ENCODE measurements at regions not wholly inside any gene's neighbourhood (a gene's known extent, or its start where the extent isn't known, plus 50 kb on each side); places are given as distances from the start of the nearest gene placed in this dataset.

DNA sequence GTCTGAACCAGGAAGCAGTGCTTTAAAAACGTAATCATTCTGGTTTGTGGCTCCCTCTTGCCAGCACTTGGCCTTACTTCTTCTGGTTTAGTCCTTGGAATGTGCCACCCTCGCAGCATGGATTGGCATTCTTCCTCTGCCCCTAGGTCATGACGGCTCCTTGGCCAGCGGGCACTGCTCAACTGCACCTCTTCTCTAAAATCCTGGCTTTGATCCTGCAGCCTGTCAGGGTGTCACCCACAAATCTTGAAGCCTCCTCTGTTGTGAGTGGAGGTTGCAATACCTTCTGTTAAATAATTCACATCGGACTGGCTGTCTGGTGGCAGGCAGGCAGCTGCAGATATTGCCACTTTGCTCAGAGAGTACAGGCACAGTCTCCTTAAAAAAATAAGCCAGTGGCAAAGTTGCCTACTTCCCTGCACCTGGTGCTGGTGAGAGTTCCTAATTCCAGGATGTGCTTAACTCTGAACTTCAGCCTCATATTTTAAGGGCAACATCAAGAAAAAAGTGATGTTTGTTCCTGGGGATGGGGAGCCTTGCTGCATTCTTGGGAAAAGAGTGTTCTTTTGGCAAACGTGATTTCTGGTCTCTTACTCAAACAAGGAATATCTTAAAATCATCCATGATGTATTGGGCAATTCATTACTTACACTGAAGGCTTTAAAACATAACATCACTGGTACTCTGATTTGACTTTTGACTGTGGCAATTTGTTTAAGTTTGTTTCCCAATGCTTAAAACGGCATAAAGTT lies 179.8 kb downstream of the FOXA2 start:
- no peak for DNase-seq (ENCODE audit: low read depth in 2 of 2)

DNA sequence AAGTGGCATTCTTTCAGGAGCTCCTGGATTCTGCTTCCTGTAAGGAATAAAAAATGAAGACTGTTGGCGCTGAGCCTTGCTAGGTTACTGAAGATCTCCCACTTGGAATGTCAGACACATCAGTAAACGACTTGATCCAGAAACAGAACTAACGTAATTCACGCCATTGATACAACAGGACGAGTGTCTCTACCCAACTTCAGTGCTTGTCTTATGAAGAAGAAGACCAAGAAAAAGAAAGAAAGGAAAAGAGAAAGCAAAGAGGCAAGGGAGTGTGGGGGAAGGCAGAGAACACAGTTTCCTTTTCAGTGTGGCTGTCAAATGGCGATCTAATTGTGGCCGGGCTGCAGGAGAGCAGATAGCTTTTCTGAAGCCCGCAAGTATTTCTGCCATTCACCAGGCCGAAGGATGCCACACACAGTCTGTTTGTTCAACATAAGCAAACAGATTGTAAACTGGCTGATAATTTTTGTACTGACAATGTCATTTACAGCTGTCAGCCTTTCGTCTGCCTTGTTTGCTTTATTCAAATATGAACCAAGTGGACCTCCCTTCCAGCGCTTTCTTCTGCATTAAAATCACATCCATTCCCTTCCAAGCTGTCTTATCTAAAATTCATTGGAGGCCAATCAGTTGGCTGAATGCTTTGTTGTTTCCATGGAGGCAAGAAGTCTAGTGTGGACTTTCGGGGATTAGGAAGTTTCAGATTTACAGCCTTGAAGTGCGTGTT lies 180.6 kb downstream of the FOXA2 start:
- DNase-seq (ENCODE audit: low read depth in 2 of 2), result no peak

DNA sequence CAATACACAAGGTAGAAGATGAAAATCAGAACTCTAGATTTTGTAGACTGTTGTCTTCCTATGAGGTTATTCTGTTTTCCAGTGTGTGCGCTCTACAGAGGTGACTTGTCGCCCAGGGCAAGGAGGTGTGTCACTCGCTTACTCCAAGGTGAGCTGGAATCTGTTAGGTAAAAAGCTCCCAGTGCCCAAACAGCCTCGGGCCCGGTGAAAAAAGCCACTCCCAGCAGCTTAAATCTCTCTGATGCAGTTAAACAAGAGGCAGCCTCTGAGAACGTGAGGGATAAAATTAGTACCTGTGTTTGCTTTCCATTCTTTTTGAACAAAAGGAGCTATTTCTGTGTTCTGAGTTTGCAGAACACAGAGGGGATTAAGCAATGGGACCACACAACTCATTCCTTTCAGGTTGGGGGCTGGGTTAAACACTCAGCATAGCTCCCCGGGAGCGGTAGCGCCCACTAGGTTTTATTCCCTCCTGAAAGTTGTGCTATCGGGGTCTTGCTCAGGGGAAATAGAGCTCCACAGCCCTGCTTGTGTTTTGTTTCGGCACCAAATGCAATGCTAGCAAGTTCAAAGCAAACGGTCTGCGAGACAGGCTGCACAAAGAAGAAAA lies 181.2 kb downstream of the FOXA2 start:
- DNase-seq (ENCODE audit: low read depth in 2 of 2), result no peak

DNA sequence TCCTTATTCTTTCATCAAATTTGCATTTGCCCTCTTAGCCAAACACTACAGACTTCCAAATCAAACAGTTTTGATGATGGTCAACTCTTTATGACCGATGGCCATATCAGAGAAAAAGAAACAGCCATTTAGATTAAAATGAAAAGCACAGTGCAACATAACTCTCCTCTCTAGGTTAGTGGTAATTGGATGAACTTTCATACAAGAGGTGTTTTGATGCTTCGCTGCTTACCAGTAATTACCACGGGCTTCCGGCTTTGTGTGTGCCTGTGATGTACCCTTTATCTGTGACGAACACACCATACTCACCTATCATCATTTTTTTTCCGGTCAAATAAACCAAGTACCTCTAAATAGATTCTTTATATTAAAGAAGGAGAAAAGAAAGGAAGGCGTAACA lies 181.8 kb downstream of the FOXA2 start:
- no peak for DNase-seq (ENCODE audit: low read depth in 2 of 2)

DNA sequence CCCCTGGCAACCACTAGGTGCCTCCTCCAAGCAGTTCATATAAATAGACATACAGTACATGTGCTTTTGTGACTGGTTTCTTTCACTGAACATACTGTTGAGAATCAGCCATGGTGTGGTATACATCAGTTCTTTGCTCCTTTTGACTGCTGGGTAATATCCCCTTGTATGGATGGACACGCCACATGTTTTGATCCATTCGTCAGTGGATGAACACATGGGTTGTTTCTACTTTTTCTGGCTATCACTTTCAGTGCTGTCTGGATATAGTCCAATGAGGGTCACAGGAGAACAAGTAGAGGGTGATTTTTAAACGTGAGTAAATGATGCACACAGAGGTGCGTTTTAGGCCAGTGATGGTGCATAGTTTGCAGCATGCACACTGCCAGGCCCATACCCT lies 183.9 kb downstream of the FOXA2 start:
- DNase-seq (ENCODE audit: low read depth in 2 of 2), result no peak

DNA sequence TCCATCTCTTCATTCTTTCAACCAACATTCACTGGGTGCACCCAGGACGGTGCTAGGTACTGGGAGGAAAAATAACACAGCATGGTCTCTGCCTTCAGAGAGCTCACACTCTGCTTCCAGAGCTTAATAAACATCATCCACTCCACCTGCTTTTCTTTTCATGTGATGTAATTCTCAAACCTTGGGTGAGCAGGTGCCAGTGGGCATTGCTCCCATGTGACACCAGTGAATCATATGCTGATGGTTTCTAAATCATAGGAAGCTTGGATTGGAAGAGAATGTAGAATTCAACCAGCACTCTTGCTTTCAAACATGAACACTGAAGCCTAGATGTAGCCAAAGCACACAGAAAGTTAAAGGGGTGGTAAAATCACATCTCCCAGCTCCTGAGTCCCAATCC lies 189.8 kb downstream of the FOXA2 start:
- no peak for DNase-seq (ENCODE audit: low read depth in 2 of 2)

DNA sequence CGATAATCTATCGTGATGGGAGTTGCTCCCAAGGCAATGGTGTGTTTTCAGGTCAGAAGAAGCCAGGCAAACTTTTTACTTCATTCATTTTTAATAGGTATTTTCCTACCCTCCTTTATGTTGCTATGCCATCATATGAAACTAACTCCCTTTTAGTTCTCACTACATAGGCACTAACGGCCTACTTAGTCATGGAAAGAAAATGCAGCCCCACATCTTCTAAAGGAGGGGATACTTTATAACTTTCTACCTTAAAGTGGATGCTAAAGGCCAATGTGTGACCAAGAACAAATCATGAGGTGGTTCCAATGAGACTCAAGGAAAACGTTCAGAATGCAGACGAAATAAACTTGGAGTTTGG lies 193.8 kb downstream of the FOXA2 start:
- DNase-seq (ENCODE audit: low read depth in 2 of 2), result no peak

DNA sequence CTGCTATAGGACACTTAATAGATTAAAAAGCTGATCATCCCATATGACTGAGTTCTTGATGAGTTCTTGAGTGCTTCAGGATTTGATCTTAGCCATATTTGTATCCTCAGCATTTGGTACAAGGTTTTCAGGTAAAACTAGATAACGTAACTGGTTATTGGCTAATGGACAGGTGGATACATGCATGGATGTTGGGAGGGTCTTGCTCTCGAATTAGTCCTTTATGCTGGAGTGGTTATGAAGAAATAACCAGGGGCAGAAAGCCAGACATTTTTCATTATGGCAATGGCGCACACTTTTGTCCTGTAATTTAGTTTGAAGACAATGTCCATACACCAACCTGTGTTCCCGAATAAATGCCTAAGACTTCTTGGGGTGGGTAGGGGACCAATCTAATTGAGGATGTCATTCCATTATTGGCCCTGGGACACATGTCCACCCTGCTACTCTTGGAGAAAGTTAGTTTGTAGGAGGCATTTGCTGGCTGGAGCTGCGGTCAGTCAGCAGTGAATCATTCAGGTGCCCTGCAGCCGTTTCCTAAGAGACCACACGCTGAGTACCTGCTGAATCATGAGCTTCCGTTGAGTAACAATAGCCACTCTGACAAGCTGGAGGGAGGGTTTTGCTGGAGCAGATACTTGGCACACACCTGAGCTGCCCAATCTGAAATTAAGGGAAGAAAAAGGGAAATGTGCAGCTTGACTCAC lies 194.4 kb downstream of the FOXA2 start:
- no peak for DNase-seq (ENCODE audit: low read depth in 2 of 2)

DNA sequence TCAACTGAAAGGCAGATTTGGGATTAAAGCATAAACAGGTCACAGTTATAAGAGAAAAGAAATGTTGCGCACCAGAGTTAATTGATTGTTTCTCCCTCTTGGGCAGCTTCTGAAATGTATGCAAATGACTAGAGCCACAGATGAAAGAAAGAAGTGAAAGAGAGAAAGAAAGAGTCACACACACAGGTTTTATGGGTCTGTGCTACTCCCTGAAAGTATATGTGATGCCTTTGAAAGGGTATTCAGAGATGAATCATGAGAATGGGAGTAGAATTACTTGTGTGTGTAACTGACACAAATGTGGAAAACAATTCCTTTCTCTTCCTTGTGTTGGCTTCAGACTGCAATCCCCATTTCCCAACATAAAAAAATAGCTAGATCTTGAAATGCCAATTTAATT lies 196.9 kb downstream of the FOXA2 start:
- no peak for DNase-seq (ENCODE audit: low read depth in 2 of 2)

DNA sequence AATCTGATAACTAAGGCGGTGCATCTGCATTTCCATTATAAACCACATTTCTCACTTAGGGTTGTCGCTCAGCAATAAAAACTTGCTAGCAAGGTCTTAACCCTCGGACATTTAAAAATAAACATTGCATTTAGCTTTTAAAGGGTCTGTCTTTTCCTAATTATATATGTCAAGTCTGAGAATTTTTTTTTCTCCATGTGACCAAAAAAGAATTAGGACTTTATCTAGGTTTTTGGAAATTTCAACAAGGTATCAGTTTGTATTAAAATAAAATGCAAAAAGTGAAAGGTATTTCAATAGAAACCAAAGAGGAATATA lies 198.1 kb downstream of the FOXA2 start:
- no peak for DNase-seq (ENCODE audit: low read depth in 2 of 2)

DNA sequence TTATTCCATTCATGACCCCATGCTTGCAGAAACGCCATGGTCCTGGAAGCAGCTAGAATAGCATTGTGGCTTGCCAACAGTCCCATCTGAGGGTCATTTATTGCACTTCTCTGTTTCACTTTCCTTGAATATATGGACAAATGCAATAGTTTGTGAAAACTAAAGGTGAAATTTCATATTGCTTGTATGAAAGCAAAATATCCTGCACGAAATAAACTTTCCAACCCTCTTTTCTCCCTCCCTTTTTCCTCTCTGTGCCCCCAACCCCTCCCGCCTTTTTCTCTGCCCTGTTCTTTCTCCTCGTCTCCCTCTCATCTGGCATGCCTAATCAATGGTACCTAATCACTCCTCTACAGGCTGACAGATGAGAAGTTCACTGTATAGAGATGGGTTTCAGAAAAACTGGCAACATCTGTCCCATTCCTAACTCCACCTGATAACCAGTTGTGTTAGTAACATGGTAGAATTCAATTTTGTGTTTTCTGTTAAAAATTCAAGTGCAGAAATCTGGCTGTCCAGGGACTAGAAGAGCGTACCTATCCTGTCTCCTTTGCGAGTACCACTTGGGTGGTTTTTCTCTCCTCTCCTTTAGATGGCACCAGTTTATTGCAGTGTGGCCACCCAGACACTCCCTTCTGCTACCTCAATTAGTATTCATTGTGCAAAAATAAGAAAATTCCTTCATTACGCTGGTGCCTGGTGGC lies 198.6 kb downstream of the FOXA2 start:
- no peak for DNase-seq (ENCODE audit: low read depth in 2 of 2)

DNA sequence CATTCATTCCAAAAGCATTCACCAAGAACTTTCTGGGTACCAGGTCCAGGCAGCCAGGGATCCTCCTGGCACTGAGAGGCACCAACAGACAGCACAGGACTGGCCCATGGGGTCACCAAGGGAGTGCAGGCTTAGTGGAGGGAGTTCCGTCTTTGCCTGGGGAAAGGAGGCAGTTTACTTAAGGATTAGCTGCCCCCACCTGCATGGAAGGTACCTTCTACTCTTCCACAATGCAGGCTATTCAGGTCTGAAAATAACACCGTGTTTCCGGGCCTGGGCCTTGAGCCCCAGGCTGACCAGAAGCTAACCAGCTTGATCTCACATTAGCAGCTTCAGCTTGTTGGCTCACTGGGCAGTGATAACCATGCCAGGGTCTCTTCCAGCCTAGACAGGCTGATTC lies 199.4 kb downstream of the FOXA2 start:
- DNase-seq (ENCODE audit: low read depth in 2 of 2), result no peak

DNA sequence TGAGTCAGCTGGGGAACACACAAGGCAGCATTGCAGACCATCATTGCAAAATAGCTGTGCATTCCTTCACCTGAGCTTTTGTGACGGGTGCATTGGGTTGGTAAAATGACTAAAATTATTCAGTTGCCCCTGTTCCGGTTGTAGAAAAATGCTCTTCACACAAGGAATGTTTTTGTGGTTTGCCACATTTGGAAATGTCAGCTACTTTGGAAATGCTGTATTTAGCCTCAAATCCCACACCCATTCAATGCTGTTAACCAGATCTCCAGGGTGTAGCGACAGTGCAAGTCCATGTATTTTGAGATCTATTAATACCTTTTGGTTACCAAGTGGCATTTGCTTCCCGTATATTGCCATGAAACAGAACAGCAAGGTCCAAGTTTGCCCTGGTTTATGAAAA lies 201.2 kb downstream of the FOXA2 start:
- no peak for DNase-seq (ENCODE audit: low read depth in 2 of 2)

DNA sequence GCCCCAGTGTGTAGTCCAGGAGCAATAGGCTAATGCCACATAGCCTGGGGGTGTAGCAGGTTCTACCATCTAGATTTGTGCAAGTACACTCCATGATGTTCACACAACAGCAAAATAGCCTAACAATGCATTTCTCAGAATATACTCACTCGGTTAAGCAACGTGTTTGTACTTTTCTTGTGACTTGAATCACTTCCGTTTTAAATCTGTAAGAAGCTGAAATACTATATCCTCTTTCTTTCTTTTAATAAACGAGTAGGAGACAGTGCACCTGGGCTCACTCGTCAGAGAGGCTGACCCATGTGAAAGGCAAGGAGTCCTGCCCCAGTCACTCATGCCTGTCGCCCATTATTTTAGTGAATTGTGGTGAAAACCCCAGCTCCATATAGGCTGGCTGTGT lies 201.6 kb downstream of the FOXA2 start:
- no peak for DNase-seq (ENCODE audit: low read depth in 2 of 2)

DNA sequence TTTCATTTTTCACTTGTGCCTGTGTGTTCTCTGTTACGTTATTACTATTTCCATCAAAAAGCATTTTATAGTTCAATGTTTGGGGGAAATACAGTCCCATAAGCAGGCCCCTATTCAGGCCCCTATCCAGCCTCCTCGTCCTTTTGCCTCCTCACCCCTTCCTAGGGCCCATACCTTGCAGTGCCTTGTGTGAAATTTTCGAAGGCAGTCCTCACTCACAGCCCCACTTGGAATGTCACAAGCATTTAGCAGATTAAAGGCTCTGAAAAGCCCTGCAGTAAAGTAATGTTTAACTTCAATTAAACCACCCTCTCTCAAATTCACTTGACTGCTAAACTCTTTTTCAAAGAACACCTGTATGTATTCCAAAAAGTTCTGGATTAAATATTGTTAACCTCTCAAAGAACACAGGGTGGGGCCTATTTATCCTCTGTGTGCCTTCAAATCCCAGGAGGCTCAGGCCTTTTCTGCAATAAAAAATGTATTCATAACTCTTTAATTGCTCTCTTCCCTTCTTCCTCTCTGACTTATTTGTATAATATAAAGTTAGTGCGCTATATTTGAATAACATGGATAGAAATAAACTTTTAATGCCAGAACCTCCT lies 202.5 kb downstream of the FOXA2 start:
- DNase-seq (ENCODE audit: low read depth in 2 of 2), result no peak

DNA sequence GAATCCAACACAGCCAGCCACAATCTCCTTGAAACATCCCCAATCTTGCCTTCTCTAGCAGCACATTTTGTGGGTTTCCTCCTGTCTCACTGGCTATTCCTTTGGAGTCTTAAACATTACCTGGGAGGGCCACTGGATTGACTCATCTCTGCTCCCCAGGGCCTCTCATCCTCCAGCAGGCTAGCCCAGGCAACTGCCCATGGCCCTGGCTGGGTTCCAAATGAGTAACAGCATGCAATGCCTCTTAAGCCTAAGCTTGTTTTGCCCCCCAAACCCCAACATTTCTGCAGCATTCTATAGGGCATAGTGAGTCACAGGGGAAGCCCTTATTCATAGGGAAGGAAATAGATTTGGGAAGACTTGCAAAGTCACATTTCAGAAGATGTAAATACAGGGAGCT lies 204.9 kb downstream of the FOXA2 start:
- no peak for DNase-seq (ENCODE audit: low read depth in 2 of 2)

DNA sequence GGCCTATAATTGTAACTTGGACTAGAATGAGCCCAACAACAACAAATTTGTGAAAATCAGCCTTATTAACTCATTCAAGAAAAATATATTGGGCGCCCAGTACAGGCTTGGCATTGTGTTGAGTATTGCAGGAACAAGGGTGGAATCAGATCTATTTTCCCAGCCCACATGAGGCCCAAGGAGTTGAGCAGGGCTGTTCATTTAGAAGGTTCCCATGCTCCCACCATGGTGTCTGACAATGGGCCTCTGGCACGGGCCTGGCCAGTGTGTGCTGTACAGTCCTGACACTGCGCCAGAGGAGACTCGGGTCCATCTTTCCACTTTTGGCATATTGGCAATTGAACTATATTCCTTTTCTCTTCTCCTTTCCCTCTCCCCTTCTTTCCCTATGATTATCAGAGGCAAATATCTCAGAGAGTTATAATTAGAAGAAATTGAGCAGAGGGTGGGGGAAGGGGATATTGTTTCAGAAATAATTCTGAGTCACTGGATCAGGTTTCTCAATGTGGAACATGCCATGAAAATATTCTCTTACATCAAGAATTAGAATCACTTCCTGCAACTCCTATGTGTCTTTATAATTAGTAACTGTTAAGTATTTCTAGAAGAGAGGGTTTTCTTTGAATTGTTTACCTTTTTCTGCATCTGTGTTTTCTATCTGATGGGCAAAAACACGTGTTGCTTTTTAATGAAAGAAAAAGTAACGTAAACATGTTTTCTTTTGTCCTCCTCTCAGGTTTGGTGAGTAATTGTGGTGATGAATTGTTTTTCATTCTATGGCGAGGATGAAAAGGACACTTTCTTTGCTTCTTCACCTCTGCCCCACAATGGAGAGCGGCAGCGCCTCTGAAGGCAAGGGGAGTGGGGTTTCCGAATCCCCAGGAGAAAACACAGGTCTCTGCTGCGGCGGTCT lies 209.4 kb downstream of the FOXA2 start:
- no peak for DNase-seq (ENCODE audit: low read depth in 2 of 2)

DNA sequence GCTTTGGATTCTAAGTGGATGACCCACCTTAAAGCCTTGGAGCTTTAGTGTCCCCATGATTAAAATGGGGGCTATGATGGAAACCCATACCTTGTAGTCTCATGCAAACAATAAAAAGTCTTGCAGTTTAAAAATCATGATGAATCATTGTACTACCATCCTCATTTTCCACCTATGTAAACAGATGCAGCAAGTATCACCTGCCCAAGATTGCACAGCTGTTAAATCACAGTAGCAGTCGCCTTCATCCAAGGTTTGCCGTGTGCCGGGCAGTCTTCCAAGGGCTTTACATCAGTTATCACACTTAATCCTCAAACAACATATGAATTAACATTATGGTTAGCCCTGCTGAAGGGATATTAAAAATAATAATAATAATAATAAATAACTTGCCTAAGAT lies 210.3 kb downstream of the FOXA2 start:
- DNase-seq (ENCODE audit: low read depth in 2 of 2), result no peak

DNA sequence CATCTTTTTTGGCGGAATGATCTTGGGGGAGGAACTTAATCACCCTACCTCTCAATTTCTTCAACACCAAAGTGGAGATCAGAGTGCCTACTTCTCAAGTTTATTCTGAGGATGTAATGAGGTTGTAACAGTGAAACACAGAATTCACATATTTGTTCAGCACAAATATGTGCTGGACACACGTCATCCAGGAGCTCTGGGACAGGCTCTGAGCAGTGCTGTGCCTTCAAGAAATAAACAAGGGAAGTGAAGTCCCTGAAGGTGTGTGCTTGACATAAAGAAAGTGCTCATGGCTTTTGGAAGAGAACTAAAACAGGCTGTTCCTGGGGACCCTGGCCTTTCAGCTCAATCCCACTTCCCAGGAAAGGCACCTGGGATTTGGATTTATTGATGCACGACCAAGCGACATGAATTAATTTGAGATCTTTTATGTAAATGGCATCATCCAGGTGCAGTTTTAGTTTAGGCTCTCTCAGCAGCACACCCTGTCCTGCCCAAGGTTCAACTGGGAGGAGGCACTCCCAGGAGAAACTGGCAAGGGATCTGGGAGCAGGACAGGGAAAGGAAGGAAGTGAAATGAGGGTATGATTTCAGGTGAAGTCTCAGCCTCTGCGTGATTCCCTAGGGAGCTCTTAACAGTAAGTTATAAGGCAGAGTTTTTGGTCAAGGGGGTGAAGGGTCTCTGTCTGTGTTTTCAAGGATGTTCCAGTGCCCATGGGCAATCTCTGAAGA lies 211.0 kb downstream of the FOXA2 start:
- DNase-seq (ENCODE audit: low read depth in 2 of 2), result no peak

DNA sequence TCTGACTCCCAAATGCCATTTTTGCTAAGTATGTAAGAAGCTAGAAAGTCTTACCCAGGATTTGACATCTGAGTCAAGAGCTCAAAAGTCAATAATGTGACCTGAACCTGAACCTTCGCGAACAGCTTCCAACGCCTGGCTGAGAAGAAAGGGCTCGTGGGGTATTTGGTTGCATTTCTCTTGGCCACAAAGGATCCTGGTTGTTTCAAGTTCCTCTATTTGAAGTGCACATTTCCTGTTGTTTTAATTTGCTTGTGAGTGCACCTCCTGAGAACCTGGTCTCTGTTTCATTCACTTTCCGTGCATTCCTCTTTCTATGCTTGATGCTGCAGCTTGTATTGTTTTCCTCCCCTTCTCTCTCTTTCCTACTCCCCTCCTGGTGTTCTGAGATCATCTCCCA lies 212.5 kb downstream of the FOXA2 start:
- DNase-seq (ENCODE audit: low read depth in 2 of 2), result no peak

Data from stimulated activated CD4-positive, alpha-beta T cell treated with anti-CD3 and anti-CD28 coated beads, Interleukin-1b, Interleukin-23, amount 100 ng/mL, for 4 hours (primary cell).